HG03354 (cell line): ENCODE measurements at regions not wholly inside any gene's neighbourhood (a gene's known extent, or its start where the extent isn't known, plus 50 kb on each side); places are given as distances from the start of the nearest gene placed in this dataset.

Experiments
- ATAC-seq: cut with Tn5 transposase; IDR thresholded peaks from one replicate; pipeline ENCODE4 v1.9.1; 2021; ENCODE audit warnings: mild to moderate bottlenecking; ENCODE audit not compliant: unreplicated experiment, poor library complexity, severe bottlenecking

DNA sequence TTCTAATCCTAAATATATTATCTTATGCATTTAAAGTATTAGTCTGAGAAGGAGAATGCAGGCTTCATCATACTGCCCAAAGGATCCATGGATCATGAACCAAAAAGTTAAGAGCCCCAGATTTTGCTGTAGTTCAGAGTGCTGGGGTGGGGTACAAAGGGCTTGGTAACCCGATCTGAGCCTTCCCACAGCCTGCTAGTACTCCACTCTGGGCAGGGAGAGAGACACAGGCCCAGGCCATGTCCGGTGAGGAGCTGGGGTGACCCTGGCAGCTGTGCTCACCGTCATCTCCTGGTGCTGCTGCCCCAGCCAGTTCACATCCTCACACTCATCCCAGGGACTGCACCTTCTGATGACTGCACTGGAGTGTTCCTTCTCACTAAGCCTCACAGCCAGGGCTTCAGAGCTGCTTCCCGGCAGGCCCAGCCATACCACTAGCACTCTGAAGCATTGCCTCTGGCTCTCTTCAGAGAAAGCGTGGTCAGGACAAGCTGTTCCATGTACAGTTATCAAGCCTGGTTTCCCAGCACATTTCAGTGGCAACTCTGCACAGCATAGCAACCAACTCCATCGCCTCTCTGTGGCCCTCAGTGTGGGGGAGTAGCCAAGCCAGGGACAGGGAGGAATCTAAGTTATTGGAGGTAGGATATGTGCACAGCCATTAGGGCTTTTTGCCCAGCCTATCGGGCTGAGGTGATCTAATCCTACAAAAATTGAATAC lies 189.0 kb upstream of the CTAGE1 start:
- no peak for ATAC-seq

- ATAC-seq, result no peak
Observed at GRCh38 chr18:22607284-22607635, 189.5 kb upstream of the CTAGE1 start.

GRCh38 chr18:22608847-22609246 lies 191.1 kb upstream of the CTAGE1 start:
- ATAC-seq, result no peak

DNA sequence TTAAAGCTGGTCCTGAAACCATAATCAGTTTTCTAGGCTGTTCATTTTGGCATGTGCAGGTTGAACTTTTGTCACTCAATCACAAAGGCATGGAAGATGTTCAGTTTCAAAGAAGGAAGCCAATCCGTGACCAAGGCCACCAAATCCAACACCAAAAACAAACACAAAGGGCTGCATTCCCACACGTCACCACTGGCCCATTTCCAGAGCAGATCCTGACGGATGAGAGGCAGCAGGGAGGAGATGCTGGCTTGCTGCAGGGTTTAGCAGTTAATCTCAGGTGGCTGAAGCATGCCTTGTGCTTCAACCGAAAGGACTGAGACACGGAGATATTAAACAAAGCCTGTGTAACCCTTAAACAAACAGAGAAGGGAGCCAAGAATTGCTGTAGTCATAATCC lies 191.9 kb upstream of the CTAGE1 start:
- ATAC-seq, result no peak

DNA sequence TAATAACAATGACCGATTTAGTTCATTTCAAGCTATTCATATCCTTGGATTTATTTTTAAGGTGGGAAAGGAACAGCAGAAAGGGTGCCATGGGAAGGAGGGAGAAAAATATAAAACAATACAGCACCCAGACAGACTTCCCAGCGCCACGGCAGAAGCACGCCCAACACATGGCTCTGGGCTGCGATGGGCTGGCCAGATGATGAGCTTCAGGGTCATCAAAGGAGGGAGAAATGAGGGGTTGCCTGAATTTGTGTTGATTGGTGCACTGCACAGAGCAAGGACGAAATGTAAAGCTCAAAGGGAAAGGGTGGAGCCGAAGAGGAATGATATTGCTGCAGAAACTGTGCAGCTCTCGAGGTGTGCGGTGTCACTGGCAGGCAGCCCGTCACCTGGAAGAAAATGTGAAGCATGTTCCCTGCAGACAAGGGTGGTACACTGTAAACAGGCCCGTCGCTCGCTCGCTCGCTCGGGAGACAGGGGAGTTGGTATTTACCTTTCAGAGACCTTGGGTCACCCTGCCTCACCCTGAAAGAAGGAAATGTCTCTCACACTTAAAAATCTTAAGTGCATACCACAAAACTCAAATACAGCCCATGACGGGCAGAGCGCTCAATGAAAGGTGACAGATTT lies 195.5 kb upstream of the CTAGE1 start:
- ATAC-seq, result no peak

DNA sequence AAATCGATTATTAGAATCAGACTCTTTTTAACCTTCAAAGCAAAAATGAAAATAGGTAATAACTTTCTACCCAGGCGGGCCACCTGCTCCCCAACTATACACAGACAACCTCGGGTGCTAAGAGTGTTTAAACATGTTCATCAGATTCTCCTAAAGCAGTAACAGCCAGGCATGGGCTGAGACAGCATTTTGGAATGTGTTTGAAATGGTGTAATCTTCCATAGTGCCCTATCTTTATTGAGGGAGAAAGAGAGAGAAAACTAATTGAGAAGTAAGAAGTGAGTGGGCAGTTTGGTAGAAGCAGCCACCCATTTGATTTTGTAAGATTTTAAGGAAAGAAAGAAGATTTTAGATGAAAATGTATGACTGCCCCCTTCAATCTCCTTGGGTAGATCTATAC lies 196.1 kb upstream of the CTAGE1 start:
- no peak for ATAC-seq

DNA sequence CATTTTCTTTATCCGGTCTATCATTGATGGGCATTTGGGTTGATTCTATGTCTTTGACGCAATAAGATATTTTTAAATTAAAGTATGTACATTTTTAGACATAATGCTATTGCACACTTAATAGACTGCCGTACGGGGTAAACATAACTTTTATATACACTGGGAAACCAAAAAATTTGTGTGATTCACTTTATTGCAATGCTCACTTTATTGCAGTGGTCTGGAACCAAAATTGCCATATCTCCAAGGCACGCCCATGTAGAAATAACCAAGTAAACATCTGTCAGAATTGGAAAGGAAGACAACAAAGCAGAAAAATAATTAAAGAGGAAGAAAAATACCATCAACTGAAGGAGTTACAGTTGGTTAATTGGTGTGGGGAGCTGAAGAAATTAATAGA lies 205.8 kb upstream of the CTAGE1 start:
- no peak for ATAC-seq

- ATAC-seq, result no peak
Observed at GRCh38 chr18:22624176-22624575, 206.5 kb upstream of the CTAGE1 start.

DNA sequence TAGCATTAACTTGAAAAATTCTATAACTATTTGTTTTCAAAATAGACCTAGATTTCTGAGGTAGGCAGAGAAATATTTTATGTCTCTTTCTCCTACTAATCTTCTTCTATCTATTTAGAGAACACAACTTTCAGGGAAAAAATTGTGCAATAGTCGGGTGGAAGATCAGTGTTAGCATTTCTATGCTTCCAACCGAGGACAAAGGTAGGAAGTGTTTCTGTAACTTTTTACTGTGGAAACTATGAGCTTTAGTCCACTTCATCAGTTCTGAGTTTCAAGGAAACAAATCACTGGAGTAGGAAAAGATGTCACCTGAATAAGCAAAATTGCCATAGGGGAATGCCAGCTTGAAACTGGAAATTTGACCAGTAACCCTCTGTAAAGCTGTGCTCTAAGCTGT lies 207.7 kb upstream of the CTAGE1 start:
- ATAC-seq, result no peak

DNA sequence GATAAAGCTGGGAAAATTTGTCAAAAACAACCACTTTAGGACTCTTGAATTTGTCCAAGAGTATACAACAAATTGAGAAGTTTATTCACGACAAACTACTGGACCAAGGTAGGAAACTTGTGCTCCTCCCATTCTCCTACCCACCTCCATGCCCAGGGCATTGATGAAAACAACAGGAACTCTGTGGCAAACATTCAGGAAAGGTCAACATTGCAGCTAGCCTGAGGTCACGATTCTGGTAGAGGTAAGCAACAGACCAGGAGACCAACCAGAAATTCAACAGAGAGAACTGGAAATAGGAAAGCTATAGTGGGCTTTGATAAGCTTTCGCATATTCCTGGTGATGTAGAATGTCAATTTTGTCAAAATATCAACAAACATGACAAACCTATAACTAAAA lies 209.1 kb upstream of the CTAGE1 start:
- no peak for ATAC-seq

DNA sequence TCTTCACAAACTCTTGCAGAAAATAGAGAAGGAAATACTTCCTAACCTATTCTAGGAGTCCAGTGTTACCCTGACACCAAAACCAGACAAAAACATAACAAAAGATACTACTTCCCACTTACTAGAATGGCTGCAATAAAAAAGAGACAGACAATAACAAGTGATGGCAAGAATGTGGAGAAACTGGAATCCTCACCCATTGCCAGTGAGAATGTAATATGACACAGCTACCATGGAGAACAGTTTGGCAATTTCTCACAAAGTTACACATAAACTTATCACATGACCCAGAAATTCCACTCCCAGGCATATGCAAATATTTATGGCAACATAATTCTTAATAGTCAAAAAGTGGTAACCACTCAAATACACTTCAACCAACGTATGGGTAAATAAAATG lies 209.8 kb upstream of the CTAGE1 start:
- ATAC-seq, result no peak

DNA sequence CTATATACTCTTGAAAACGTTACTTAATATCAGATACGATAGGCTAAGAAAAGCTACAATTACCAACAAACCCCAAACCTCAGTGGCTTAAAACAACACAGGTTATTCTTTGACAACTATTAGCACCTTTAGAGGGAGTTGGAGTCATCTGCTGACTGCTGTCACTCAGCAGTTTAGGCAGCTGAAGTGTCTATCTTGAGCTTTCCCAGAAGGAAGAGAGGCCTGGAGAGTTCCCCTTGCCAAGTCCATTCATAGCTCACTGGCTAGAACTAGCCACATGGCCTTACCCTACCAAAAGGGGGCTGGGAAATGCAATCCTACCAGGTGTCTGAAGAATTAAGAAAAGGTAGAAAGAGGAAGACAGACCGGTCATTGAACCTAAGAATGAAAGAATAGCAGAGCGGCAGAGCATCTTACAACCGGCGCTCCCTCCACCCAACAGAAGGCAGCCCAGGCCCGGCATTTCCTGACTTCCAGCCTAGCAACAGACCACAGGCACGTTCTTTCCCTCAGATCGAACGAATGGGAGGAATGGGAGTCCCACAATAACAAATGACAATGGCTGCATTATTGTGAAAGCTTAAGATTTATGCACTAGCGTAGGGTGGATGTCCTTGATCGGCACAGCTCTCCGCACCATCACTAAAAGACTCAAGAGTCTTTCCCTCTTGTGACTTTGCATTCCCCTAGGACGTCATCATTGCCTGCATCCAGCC lies 211.2 kb upstream of the CTAGE1 start:
- no peak for ATAC-seq

DNA sequence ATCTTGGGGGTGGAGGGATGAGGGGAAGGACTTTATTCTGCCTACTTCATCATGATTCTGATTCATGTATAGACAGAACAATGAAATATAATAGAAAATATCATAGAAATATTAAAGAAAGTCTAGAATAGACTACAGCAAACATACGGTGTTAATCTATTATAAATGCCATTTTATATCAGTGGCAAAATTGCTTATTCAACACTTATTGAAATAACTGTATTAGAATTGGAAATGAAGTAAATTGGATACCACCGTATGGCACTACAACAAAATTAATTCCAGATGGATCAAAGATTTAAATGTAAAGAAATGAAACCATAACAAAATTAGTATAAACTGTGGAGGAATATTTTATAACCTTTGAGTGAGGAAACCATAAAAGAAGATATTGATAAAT lies 213.3 kb upstream of the CTAGE1 start:
- no peak for ATAC-seq

- no peak for ATAC-seq
Observed at GRCh38 chr18:22632191-22632590, 214.5 kb upstream of the CTAGE1 start.

- no peak for ATAC-seq
Observed at GRCh38 chr18:22634464-22634863, 216.7 kb upstream of the CTAGE1 start.

DNA sequence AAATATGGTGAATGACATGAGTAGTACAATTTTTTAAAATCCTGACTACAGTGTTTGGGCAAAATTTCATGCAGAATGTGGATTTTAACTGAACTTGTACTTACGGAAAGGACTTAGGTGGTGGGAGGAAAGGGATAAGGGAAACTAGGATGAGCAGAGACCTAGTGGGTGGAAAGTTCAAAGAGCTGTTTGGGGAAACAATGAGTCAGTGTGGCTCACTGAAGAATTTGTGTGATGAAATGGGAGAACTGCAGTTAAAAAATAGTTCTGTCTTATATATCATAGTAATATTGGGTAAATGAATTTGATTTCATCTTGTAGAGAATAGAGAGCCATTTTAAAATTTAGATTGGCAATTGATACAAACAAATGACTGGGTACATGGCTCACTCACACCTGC lies 220.1 kb upstream of the CTAGE1 start:
- no peak for ATAC-seq

DNA sequence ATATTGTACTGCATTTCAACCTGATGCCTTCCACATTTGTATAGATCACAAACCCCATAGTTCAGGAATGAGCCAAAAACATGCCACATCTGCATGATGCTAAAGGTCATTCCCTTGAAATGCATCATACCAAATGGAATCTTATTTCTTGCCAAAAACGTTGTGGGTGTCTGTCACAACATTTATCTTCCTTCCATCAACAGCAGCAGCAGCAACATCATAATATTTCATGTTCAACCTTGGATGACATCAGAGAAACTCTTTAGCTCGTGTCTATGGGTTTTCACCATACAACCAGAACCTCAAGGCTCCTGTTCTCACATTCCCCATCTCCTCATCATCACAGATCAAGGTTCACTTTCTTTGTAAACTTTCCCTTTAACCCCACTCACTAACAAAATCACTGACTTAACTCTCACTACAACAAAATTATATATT lies 221.3 kb upstream of the CTAGE1 start:
- no peak for ATAC-seq

DNA sequence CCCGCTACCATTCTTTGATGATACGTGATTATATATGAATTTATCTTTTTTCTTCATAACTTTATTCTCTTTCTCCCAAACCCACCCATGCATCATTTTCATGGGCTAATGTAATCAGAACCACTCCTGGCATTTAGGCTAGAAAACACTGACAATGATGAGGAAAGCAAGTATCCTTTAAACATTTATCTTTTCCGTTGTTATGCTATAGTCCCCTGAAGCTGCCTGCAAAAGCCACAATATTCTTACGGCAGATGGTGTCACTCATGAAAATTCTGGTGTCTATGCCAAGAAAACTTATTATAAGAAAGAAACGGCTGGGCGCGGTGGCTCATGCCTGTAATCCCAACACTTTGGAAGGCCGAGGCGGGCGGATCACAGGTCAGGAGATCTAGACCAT lies 221.8 kb upstream of the CTAGE1 start:
- ATAC-seq, result no peak

GRCh38 chr18:22640281-22640842 lies 222.6 kb upstream of the CTAGE1 start:
- no peak for ATAC-seq

DNA sequence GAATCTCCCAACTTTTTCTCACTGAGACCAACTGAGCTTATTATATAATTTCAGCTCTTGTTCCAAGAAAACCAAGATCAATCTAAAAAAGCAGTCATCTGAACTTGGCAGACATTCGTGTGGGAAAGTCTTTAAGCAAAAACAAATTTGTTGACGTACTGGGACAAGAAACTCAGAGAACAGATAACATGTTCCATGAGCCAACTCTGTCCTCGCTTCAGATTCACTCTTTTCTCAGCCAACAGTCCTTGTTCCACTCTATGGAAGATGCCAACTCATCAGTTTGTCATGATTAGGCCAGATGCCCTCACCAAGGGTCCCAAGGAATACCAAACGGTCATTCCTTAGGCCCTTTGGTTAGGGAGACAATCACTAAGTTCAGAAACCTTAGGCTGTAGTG lies 224.2 kb upstream of the CTAGE1 start:
- no peak for ATAC-seq

GRCh38 chr18:22643731-22644130 lies 226.0 kb upstream of the CTAGE1 start:
- ATAC-seq, result no peak
